CD8-positive, alpha-beta memory T cell (primary cell): ENCODE measurements at regions not wholly inside any gene's neighbourhood (a gene's known extent, or its start where the extent isn't known, plus 50 kb on each side); places are given as distances from the start of the nearest gene placed in this dataset.
"Not testable (repeated sequence)": the region's sequence is repeated elsewhere in the genome, so short reads cannot be mapped to it uniquely, and the experiment has no call there.

ENCODE experiments used
- CTCF ChIA-PET: fragments of 350-600 bp; sonication (Branson Sonifier 250); formaldehyde crosslinking; loops from one replicate; lab custom pipeline; 2021; ENCODE audit warnings: antibody characterized with exemption; lab: Charles Lee
- POLR2A ChIA-PET: fragments of 350-600 bp; sonication (Branson Sonifier 250); formaldehyde crosslinking; loops from one replicate; lab custom pipeline; 2021; ENCODE audit warnings: antibody characterized with exemption; lab: Charles Lee
- DNase-seq, 5 donors: peaks; one replicate each; pipeline versions ENCODE4 v3.0.0 to v3.0.0-alpha.2; 2020 to 2022; ENCODE audit warnings: mixed read lengths in 1 of 5
- H3K27ac ChIP-seq: one replicate; pipeline ENCODE4 v1.7.0; 2013; ENCODE audit warnings: low read depth, mild to moderate bottlenecking, low read length, moderate library complexity
- H3K27me3 ChIP-seq: 2 replicates; pipeline ENCODE4 v1.7.0; 2013; ENCODE audit warnings: low read length, mild to moderate bottlenecking; ENCODE audit not compliant: insufficient read depth, poor library complexity, severe bottlenecking
- H3K36me3 ChIP-seq: 2 replicates; pipeline ENCODE4 v1.7.0; 2013; ENCODE audit warnings: mild to moderate bottlenecking, low read length, moderate library complexity; ENCODE audit not compliant: insufficient read depth
- H3K4me1 ChIP-seq: 2 replicates; pipeline ENCODE4 v1.7.0; 2013; ENCODE audit warnings: mild to moderate bottlenecking, low read length, moderate library complexity; ENCODE audit not compliant: insufficient read depth
- H3K4me3 ChIP-seq: 2 replicates; pipeline ENCODE4 v1.7.0; 2013; ENCODE audit warnings: mild to moderate bottlenecking, low read length
- H3K9me3 ChIP-seq: 2 replicates; pipeline ENCODE4 v1.7.0; 2013; ENCODE audit warnings: mild to moderate bottlenecking, low read length
- H3K27ac Mint-ChIP-seq, 8 donors: one replicate each; pipeline ENCODE4 v1.8.0; 2020 to 2021; ENCODE audit warnings: mixed read lengths in 8 of 8, mild to moderate bottlenecking in 6 of 8, inconsistent platforms in 3 of 8, moderate library complexity in 3 of 8
- H3K27me3 Mint-ChIP-seq, 2 donors: one replicate each; pipeline ENCODE4 v1.8.0; 2020 to 2021; ENCODE audit warnings: mixed read lengths in 2 of 2, mild to moderate bottlenecking in 1 of 2, moderate library complexity in 1 of 2
- H3K36me3 Mint-ChIP-seq, 3 donors: one replicate each; pipeline ENCODE4 v1.8.0; 2020 to 2021; ENCODE audit warnings: mixed read lengths in 3 of 3, inconsistent platforms in 1 of 3, mild to moderate bottlenecking in 1 of 3
- H3K4me1 Mint-ChIP-seq, 3 donors: one replicate each; pipeline ENCODE4 v1.8.0; 2020 to 2021; ENCODE audit warnings: mixed read lengths in 3 of 3, inconsistent platforms in 1 of 3, mild to moderate bottlenecking in 1 of 3
- H3K4me3 Mint-ChIP-seq, 7 donors: one replicate each; pipeline ENCODE4 v1.8.0; 2020 to 2021; ENCODE audit warnings: mixed read lengths in 7 of 7, mild to moderate bottlenecking in 6 of 7, moderate library complexity in 4 of 7, inconsistent platforms in 2 of 7
- H3K9me3 Mint-ChIP-seq, 5 donors: one replicate each; pipeline ENCODE4 v1.8.0; 2020 to 2022; ENCODE audit warnings: mixed read lengths in 5 of 5, mild to moderate bottlenecking in 3 of 5, moderate library complexity in 2 of 5, inconsistent platforms in 1 of 5

GRCh38 chr5:124536333-124536732 lies 210.1 kb downstream of the ZNF608 start:
- Mint-ChIP-seq H3K4me3 (no peak overlapping the region), H3K4me1 (no peaks in the 10 kb centered on the region), H3K9me3 (peaks cover 2 to 11% (median 6%) of the 10 kb centered on the region in 5 donors), H3K36me3 (no peaks in the 10 kb centered on the region), H3K27me3 (peaks cover 0 to 3% of the 10 kb centered on the region in 2 donors), H3K27ac (no peak overlapping the region)
- Histone ChIP-seq H3K27me3 (no peaks in the 10 kb centered on the region), H3K4me1 (no peaks in the 10 kb centered on the region), H3K27ac (no peak overlapping the region), H3K36me3 (no peaks in the 10 kb centered on the region), H3K9me3 (no peaks in the 10 kb centered on the region), H3K4me3 (no peak overlapping the region)
- ChIA-PET CTCF (no interaction called here), POLR2A (no interaction called here)
- no peak for DNase-seq

GRCh38 chr5:124530916-124531315 lies 215.5 kb downstream of the ZNF608 start:
- H3K4me1 Mint-ChIP-seq, result no peaks in the 10 kb centered on the region
- H3K27ac ChIP-seq, result no peak overlapping the region
- no peaks in the 10 kb centered on the region for H3K27me3 ChIP-seq
- H3K4me1 ChIP-seq, result no peaks in the 10 kb centered on the region
- peaks cover 0 to 6% (median 2%) of the 10 kb centered on the region in 5 donors for H3K9me3 Mint-ChIP-seq
- H3K27me3 Mint-ChIP-seq, result peaks cover 0 to 2% of the 10 kb centered on the region in 2 donors
- H3K36me3 ChIP-seq, result no peaks in the 10 kb centered on the region
- no peak overlapping the region for H3K4me3 ChIP-seq
- POLR2A ChIA-PET, result no interaction called here
- no peak for DNase-seq
- no peaks in the 10 kb centered on the region for H3K9me3 ChIP-seq
- H3K27ac Mint-ChIP-seq, result peak overlapping the region in 1 of 8 donors; percentile 15
- CTCF ChIA-PET, result no interaction called here
- H3K36me3 Mint-ChIP-seq, result no peaks in the 10 kb centered on the region
- no peak overlapping the region for H3K4me3 Mint-ChIP-seq

DNA sequence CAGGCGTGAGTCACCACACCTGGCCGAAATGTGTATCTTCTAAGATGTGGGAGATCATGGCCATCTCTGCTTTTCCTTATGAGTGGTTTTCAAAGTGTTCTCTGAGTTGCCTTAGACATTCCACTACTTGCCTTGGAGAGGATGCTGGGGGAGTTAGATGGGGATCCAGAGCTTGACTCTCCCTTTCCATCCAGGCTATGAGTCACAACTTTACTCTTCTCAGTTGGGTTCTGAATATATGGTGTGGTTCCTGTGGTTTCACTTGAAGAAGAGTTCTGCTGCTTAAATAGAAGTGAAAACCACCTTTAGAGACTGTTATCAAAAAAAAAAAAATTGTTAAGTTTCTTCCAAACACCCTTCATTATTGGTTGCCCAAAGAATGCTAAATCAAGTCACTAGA lies 217.6 kb downstream of the ZNF608 start:
- H3K27me3 ChIP-seq, result no peaks in the 10 kb centered on the region
- Mint-ChIP-seq H3K9me3 (peaks cover 0 to 8% (median 2%) of the 10 kb centered on the region in 5 donors), H3K4me3 (no peak overlapping the region), H3K27ac (no peak overlapping the region), H3K27me3 (peaks cover 0 to 2% of the 10 kb centered on the region in 2 donors), H3K36me3 (no peaks in the 10 kb centered on the region), H3K4me1 (no peaks in the 10 kb centered on the region)
- ChIA-PET POLR2A (no interaction called here), CTCF (no interaction called here)
- no peak for DNase-seq
- H3K4me1 ChIP-seq, result no peaks in the 10 kb centered on the region
- H3K27ac ChIP-seq, result no peak overlapping the region
- H3K4me3 ChIP-seq, result no peak overlapping the region
- no peaks in the 10 kb centered on the region for H3K9me3 ChIP-seq
- no peaks in the 10 kb centered on the region for H3K36me3 ChIP-seq

- Mint-ChIP-seq H3K36me3 (no peaks in the 10 kb centered on the region), H3K4me1 (no peaks in the 10 kb centered on the region), H3K4me3 (no peak overlapping the region), H3K27me3 (peaks cover 0 to 1% of the 10 kb centered on the region in 2 donors), H3K9me3 (peaks cover 2 to 8% (median 3%) of the 10 kb centered on the region in 5 donors), H3K27ac (no peak overlapping the region)
- no peak overlapping the region for H3K4me3 ChIP-seq
- H3K36me3 ChIP-seq, result no peaks in the 10 kb centered on the region
- no peak overlapping the region for H3K27ac ChIP-seq
- no peaks in the 10 kb centered on the region for H3K27me3 ChIP-seq
- POLR2A ChIA-PET, result no interaction called here
- CTCF ChIA-PET, result no interaction called here
- no peak for DNase-seq
- no peaks in the 10 kb centered on the region for H3K4me1 ChIP-seq
- no peaks in the 10 kb centered on the region for H3K9me3 ChIP-seq
Measured at GRCh38 chr5:124527220-124527991, 219.0 kb downstream of the ZNF608 start.

DNA sequence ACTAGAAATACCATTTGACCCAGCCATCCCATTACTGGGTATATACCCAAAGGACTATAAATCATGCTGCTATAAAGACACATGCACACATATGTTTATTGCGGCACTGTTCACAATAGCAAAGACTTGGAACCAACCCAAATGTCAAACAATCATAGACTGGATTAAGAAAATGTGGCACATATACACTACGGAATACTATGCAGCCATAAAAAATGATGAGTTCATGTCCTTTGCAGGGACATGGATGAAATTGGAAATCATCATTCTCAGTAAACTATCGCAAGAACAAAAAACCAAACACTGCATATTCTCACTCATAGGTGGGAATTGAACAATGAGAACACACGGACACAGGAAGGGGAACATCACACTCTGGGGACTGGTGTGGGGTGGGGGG lies 220.4 kb downstream of the ZNF608 start:
- H3K27ac Mint-ChIP-seq, H3K4me3 Mint-ChIP-seq, H3K27me3 Mint-ChIP-seq: not testable (repeated sequence)

GRCh38 chr5:124524552-124525232 lies 221.7 kb downstream of the ZNF608 start:
- Mint-ChIP-seq H3K27ac (no peak overlapping the region), H3K36me3 (no peaks in the 10 kb centered on the region), H3K4me3 (no peak overlapping the region), H3K27me3 (no peaks in the 10 kb centered on the region), H3K9me3 (peaks cover 0 to 8% (median 4%) of the 10 kb centered on the region in 5 donors), H3K4me1 (no peaks in the 10 kb centered on the region)
- no peaks in the 10 kb centered on the region for H3K4me1 ChIP-seq
- no peak for DNase-seq
- ChIA-PET POLR2A (no interaction called here), CTCF (no interaction called here)
- H3K4me3 ChIP-seq, result no peak overlapping the region
- no peak overlapping the region for H3K27ac ChIP-seq
- H3K9me3 ChIP-seq, result no peaks in the 10 kb centered on the region
- H3K36me3 ChIP-seq, result no peaks in the 10 kb centered on the region
- no peaks in the 10 kb centered on the region for H3K27me3 ChIP-seq

More for the DNA sequence above, 220.4 kb downstream of the ZNF608 start:
- H3K36me3 Mint-ChIP-seq, H3K4me1 ChIP-seq, H3K27ac ChIP-seq, DNase-seq, POLR2A ChIA-PET, H3K4me1 Mint-ChIP-seq, H3K27me3 ChIP-seq, H3K36me3 ChIP-seq, H3K4me3 ChIP-seq, CTCF ChIA-PET, H3K9me3 ChIP-seq, H3K9me3 Mint-ChIP-seq: not testable (repeated sequence)

DNA sequence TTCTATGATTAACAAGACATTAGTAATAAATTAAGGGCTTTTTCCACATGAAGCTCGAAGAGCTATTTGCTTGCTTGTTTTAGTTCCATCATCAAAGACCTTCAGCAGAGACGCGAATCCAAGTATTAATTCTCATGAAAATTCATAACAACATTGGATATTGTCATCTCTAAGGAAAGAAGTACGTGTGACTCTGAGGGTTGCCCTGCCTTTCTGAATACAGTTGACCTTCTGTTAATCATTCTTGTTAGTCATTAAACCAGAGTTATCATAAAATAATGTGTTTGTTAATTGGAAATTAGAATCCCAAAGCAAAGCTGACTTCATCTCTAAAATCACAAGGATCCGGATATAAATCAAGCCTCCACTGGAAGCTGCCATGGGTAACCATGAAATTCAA lies 222.5 kb downstream of the ZNF608 start:
- no peak overlapping the region for H3K4me3 ChIP-seq
- POLR2A ChIA-PET, result no interaction called here

DNA sequence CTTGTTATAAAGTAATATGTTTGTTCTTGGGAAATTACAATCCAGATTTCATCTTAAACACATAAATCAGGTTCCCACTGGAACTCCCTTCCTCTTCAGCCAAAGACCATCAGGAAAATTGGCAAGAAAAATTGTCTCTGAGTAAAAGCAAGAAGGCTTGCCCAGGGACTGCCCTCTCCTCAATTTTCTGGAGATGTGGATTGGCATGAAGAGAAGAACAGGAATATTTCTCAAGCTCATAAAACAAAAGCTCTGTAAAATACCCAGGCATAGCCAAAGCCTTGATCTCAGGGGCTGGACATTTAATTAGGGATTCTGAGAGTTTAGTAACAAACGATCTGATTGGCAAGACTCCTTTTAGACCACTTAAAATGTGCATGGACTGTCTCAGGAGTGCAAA lies 223.4 kb downstream of the ZNF608 start:
- Mint-ChIP-seq H3K27me3 (no peaks in the 10 kb centered on the region), H3K4me3 (no peak overlapping the region), H3K27ac (no peak overlapping the region), H3K36me3 (no peaks in the 10 kb centered on the region), H3K9me3 (peaks cover 0 to 8% (median 0%) of the 10 kb centered on the region in 5 donors), H3K4me1 (no peaks in the 10 kb centered on the region)
- no peaks in the 10 kb centered on the region for H3K9me3 ChIP-seq
- H3K36me3 ChIP-seq, result no peaks in the 10 kb centered on the region
- no peak overlapping the region for H3K4me3 ChIP-seq
- CTCF ChIA-PET, result no interaction called here
- no peak for DNase-seq
- POLR2A ChIA-PET, result no interaction called here
- no peaks in the 10 kb centered on the region for H3K27me3 ChIP-seq
- no peak overlapping the region for H3K27ac ChIP-seq
- H3K4me1 ChIP-seq, result no peaks in the 10 kb centered on the region

More for the DNA sequence above, 222.5 kb downstream of the ZNF608 start:
- peaks cover 0 to 8% (median 1%) of the 10 kb centered on the region in 5 donors for H3K9me3 Mint-ChIP-seq
- Histone ChIP-seq H3K4me1 (no peaks in the 10 kb centered on the region), H3K36me3 (no peaks in the 10 kb centered on the region), H3K27me3 (no peaks in the 10 kb centered on the region), H3K27ac (no peak overlapping the region), H3K9me3 (no peaks in the 10 kb centered on the region)
- no peak overlapping the region for H3K4me3 Mint-ChIP-seq
- no peak overlapping the region for H3K27ac Mint-ChIP-seq
- DNase-seq, result no peak
- CTCF ChIA-PET, result no interaction called here
- no peaks in the 10 kb centered on the region for H3K4me1 Mint-ChIP-seq
- H3K27me3 Mint-ChIP-seq, result no peaks in the 10 kb centered on the region
- no peaks in the 10 kb centered on the region for H3K36me3 Mint-ChIP-seq
